HUDEP-2 (cell line): ENCODE measurements at regions not wholly inside any gene's neighbourhood (a gene's known extent, or its start where the extent isn't known, plus 50 kb on each side); places are given as distances from the start of the nearest gene placed in this dataset.

Experiments used
- DNase-seq, 76 experiments: peaks; one replicate each; lab custom pipeline; 2025; ENCODE audit not compliant: unreplicated experiment in 76 of 76; lab: John Stamatoyannopoulos, UW

- no peak for DNase-seq
Observed at GRCh38 chr2:221850076-221850475, 278.0 kb upstream of the EPHA4 start.

- DNase-seq, result no peak
Observed at GRCh38 chr2:221848286-221848685, 276.2 kb upstream of the EPHA4 start.

DNA sequence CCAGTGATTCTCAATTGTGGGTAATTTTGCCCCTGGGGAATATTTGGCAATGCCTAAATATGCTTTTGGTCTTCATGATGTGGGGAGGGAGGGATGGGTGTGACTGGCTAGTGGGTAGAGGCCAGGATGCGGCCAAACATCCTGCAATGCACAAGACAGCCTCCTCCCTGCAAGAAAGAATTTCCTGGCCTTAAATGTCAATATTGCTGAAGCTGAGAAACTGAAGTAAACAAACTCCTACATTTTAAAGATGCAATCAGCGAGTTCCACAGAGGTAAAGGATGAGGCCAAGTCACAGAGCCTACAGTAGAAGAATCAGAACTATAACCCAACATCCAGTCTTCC lies 272.9 kb upstream of the EPHA4 start:
- no peak for DNase-seq

- DNase-seq, result no peak
Observed at GRCh38 chr2:221844212-221845020, 272.3 kb upstream of the EPHA4 start.

- no peak for DNase-seq
Observed at GRCh38 chr2:221836095-221836494, 264.0 kb upstream of the EPHA4 start.

DNA sequence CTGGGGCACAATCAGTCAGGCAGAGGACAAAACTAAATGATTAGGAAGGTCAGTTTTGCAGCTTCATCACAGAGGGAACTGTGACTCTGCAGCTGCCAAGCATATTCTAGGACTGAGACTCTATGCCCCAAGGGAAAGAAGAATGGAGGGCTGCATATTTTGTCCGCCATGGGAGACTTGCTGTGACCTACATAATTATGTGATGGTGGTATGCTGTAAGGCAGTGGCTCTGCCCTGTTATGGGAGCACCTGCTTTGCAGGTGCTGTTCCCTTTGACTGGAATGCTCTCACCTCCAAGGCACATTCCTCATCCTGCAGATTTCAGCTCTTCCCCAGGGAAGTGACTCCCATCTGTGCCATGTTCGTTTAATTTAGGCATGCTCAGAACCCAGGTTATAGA lies 261.9 kb upstream of the EPHA4 start:
- no peak for DNase-seq

DNA sequence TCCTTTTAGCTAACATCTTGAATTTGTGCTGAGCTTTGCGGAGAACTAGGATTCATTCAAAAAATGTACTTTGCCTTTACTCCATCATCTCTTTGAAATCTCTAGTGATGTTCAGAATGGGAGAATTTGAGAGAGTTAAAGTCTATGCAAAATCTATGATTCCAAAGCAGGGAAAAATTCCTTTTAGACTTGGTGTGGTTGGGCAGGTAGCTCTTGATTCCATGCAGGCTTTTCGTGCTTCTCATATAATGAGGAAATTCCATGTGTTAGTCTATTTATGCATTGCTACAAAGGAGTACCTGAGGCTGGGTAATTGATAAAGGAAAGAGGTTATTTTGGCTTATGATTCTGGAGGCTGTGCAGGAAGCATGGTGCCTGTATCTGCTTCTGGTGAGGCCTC lies 258.9 kb upstream of the EPHA4 start:
- DNase-seq, result no peak

DNA sequence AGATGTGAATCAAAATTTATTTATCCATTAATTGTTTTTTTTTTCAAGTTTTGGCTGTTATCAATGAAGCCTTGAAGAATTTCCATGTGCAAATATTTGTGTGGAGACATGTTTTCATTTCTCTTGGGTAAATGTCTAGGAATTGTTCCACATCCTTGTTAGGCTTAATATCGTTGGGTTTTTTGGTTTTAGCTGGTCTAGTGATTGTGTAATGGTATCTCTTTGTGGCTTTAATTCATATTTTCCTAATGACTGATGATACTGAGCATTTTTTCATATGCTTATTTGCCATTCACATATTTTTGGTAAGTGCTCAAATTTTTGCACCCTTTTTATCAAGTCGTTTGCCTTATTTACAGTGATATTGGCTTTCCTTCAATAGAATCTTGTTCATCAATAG lies 250.3 kb upstream of the EPHA4 start:
- DNase-seq, result no peak

DNA sequence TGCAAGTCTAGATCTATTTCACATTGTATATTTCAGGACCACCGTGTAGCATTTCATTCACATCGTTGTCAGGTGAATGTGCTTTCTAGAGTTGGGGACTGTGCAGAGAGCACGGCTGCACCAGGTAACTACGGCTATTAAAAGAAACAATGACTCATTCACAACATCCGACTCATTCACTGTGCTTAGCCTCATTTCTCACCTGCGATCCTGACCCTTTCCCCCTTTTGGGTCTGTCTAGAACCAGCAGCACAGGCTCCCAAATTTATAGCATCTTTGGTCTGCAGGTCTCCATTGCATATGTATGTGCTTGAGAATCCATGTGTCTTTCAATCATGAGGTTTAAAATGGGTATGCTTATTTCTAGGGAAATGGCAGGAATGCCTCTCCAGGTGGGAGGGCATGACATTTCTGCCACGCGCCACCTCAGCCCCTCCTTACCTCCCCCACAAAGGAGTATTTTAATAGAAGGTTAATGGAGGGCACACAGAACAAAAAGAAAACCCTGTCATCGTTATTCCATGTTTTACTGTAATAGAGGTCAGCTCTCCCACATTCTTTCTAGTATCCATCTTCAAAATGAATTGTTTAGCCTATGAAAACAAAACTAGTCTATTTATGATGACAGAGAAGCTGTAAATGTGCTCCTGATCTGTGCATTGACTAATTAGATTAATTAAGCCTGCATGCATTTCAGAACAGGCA lies 246.7 kb upstream of the EPHA4 start:
- DNase-seq, result no peak

- no peak for DNase-seq
Observed at GRCh38 chr2:221817878-221818277, 245.8 kb upstream of the EPHA4 start.

GRCh38 chr2:221817052-221817451 lies 244.9 kb upstream of the EPHA4 start:
- no peak for DNase-seq

DNA sequence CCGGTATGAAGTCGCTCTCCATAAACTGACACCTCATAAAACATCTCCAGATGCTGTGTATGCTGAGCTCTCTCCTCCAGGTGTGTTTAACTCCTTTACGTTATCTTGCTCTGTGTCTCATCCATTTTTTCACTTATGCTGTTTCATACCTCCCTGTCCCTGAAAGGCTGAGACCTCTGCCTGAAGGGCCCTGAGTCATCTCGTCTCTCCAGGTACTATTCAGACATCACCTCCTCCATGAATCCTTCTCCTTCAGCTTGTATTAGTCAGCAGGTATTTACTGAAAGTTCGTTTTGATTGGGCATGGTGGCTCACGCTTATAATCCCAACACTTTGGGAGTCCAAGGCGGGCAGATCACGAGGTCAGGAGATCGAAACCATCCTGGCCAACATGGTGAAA lies 244.5 kb upstream of the EPHA4 start:
- no peak for DNase-seq

- no peak for DNase-seq
Observed at GRCh38 chr2:221810650-221811049, 238.5 kb upstream of the EPHA4 start.

DNA sequence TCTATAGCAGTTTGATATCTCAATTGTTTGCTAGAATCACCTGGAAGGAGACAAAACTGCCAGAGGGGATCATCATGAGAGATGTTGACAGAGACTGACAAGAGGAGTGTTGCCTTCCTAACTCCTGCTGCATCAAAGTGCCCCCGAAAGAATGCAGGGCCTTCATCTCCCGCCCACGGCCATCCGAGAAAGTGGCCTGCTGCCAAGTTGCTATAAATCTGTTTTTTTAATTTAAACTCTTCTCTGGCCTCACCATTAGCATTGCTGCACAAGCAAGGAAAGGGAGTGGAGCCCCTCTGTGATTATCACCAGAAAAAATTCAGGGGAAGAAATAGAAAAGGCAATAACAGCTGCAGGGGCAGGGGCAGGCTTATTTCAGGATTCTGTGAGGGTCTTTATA lies 238.1 kb upstream of the EPHA4 start:
- DNase-seq, result no peak

DNA sequence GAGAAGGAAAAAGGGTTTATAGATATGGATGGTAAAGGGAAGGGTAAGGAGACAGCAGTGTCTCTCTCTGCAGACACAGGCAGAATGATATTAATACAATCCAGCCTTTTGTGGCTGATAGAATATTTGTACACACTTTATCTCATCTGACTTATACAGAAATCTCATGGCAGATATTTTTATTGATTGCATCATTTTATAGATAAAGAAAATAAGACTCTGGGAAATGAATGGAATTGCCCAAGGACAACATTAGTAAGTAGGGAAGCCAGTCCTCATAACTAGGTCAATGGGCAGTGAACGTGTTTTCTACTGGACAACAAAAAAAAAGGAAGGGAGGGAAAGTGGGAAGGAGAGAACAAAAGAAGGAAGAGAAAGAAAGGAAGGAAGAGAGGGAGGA lies 236.4 kb upstream of the EPHA4 start:
- DNase-seq, result no peak

- no peak for DNase-seq
Observed at GRCh38 chr2:221807706-221808105, 235.6 kb upstream of the EPHA4 start.

- DNase-seq, result no peak
Observed at GRCh38 chr2:221802089-221802488, 230.0 kb upstream of the EPHA4 start.

DNA sequence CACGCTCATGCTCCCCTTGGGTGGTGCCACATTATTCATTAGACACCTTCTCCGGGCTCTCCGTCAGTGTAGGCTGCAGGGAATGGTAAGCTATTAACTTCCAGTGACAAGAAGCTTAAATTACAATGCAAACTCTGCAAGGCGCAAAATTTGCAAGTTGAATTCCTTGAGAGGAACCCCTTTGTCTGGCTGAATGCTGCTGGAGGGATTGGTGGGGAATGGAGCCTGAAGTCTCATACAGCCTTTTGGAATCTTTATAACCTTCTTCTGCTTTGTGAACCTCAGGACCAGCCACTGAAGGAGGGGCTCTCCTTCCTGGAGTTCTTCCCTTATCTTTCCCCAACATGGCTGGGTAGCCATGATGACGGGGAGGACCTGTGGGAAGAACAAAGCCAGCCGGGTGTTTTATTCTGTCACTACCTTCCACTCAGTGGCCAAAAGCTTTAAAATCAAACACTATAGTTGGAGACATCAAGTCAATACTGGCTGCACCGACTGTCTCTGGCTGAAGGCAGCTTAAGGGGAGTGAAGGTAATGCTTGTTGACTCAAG lies 220.9 kb upstream of the EPHA4 start:
- DNase-seq, result no peak

DNA sequence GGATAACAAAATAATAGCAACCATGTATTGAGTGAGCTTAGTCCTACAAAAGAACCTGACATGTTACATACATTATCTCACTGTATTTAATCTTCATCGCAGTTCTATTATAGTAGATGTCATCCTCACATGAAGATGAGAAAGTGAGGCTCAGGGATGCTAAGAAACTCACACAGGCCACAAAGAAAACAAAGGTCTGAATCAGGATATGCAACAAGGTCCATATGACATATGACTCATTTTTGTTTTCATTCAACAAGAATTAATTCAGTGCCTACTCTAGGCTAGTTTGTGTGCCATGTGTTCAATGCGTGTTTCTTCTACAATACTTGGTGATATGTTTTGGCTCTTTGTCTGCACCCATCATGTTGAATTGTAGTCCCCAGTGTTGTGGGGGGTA lies 219.7 kb upstream of the EPHA4 start:
- DNase-seq, result no peak

- no peak for DNase-seq
Observed at GRCh38 chr2:221787561-221787960, 215.5 kb upstream of the EPHA4 start.

- no peak for DNase-seq
Observed at GRCh38 chr2:221786297-221786926, 214.3 kb upstream of the EPHA4 start.

GRCh38 chr2:221780281-221780688 lies 208.2 kb upstream of the EPHA4 start:
- DNase-seq, result no peak
